ENCODE measurements at regions not wholly inside any gene's neighbourhood (a gene's known extent, or its start where the extent isn't known, plus 50 kb on each side); places are given as distances from the start of the nearest gene placed in this dataset.

DNA sequence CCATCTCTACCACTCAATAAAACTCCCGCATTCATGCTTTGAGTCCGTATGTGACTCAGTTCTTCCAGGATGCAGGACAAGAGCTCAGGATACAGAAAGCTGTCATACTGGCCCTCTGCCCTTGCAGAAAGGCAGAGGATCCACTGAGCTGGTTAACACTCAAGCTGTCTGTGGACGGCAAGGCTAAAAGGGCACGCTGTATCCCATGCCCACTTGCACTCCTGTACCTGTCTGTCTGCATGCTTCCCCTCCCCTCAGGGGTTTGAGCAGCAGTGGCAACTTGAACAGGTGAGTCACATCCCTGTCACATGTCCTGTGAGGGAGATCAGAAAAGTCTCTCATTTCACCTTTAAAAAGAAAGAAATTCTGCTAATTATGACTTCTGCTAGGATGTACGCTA is 293.8 kb downstream of the HS3ST3B1 start:
- no peak overlapping the region for H3K27ac ChIP-seq (ENCODE audit: low read length)
- no peaks in the 10 kb centered on the region for H3K9me3 Mint-ChIP-seq
- DNase-seq (no peak), ATAC-seq (no peak)
- H3K27ac Mint-ChIP-seq: no peak overlapping the region
- no peaks in the 10 kb centered on the region for H3K27me3 ChIP-seq (ENCODE audit: control insufficient read depth, insufficient read depth, low read length)
- no peaks in the 10 kb centered on the region for H3K9me3 ChIP-seq (ENCODE audit: control insufficient read depth, insufficient read depth, low read length)
- TF ChIP-seq, protein P1, sequence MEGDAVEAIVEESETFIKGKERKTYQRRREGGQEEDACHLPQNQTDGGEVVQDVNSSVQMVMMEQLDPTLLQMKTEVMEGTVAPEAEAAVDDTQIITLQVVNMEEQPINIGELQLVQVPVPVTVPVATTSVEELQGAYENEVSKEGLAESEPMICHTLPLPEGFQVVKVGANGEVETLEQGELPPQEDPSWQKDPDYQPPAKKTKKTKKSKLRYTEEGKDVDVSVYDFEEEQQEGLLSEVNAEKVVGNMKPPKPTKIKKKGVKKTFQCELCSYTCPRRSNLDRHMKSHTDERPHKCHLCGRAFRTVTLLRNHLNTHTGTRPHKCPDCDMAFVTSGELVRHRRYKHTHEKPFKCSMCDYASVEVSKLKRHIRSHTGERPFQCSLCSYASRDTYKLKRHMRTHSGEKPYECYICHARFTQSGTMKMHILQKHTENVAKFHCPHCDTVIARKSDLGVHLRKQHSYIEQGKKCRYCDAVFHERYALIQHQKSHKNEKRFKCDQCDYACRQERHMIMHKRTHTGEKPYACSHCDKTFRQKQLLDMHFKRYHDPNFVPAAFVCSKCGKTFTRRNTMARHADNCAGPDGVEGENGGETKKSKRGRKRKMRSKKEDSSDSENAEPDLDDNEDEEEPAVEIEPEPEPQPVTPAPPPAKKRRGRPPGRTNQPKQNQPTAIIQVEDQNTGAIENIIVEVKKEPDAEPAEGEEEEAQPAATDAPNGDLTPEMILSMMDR (IDR thresholded peaks at IDR 0.05): no peak
- H3K4me1 ChIP-seq (ENCODE audit: control insufficient read depth, insufficient read depth, low read length): no peaks in the 10 kb centered on the region
- H3K4me3 ChIP-seq (ENCODE audit: low read length): no peak overlapping the region
- no peaks in the 10 kb centered on the region for H3K4me1 Mint-ChIP-seq
- H3K36me3 Mint-ChIP-seq: peaks cover 1% of the 10 kb centered on the region
- intact Hi-C loops (cut with micrococcal nuclease): no loop called here
- 94% methylated on average over 5 of the region's 5 CpGs for WGBS (ENCODE audit: insufficient coverage)
- H3K4me3 Mint-ChIP-seq: no peak overlapping the region
- peaks cover 11 to 26% of the 10 kb centered on the region in 2 donors for H3K27me3 Mint-ChIP-seq (ENCODE audit: low read depth in 2 of 2)
- no peaks in the 10 kb centered on the region for H3K36me3 ChIP-seq (ENCODE audit: control insufficient read depth, insufficient read depth, low read length)

DNA sequence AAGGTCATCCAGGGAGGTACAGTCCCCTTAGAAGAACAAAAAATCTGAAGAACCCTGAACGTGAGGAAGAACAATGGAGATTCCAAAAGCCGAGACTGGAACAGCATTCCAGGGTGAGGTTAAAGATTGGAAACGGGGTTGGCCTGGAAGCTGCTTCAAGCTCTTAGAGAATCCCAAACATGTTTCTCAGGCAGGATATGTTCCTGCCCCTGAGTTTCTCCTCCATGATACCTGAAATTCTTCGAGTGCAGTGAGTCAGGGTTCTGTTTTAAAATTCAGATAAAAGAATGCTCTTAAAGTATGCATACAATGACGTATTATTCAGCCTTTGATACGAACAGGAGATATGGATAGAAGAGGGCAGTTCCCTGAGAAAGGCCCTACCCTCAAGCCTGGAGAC is 293.1 kb downstream of the HS3ST3B1 start:
- H3K27me3 Mint-ChIP-seq (ENCODE audit: low read depth in 2 of 2): peaks cover 4 to 26% of the 10 kb centered on the region in 2 donors
- WGBS (ENCODE audit: insufficient coverage): 82% methylated on average over 5 of the region's 6 CpGs

DNA sequence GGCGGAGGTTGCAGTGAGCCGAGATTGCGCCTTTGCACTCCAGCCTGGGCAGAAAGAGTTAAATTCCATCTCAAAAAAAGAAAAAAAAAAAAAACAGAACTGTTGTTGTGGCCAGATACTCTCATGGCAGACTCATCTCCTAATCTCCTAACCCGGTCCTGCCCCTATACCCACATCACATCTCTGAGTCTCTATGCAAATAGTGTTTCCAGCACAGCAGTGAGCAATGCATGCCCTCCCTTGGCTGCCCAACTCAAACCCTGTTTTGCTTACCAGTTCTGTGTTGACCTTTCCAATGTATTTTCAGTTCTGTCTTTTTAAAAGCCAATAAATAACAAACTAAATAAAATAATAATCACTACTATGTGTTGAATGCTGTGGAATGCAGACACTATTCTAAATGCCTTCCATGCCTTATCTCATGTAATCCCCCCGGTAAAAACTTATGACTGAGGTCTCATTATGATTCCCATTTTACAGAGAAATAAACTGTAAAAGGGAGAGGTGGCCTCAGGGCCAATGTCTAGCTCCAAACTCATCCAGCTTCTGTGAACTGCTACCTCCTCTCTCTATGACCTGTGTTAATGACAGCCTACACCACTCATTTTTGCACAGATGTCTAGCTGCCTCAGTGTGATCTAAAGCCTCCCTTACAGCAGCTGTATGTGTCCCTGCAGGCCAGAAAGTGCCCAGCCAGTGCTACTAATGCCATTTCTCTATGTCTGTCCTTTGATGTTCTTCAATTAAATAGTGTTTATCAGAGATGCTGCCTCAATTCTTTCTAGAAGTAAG is 289.8 kb downstream of the HS3ST3B1 start:
- Mint-ChIP-seq H3K27me3 (ENCODE audit: low read depth in 2 of 2) (peaks cover 0 to 14% of the 10 kb centered on the region in 2 donors), H3K4me3 (no peak overlapping the region), H3K4me1 (no peaks in the 10 kb centered on the region), H3K9me3 (no peaks in the 10 kb centered on the region), H3K27ac (no peak overlapping the region), H3K36me3 (no peaks in the 10 kb centered on the region)
- ATAC-seq: no peak
- Histone ChIP-seq H3K9me3 (ENCODE audit: control insufficient read depth, insufficient read depth, low read length) (no peaks in the 10 kb centered on the region), H3K27ac (ENCODE audit: low read length) (no peak overlapping the region), H3K36me3 (ENCODE audit: control insufficient read depth, insufficient read depth, low read length) (no peaks in the 10 kb centered on the region), H3K4me1 (ENCODE audit: control insufficient read depth, insufficient read depth, low read length) (no peaks in the 10 kb centered on the region), H3K4me3 (ENCODE audit: low read length) (no peak overlapping the region), H3K27me3 (ENCODE audit: control insufficient read depth, insufficient read depth, low read length) (no peaks in the 10 kb centered on the region)
- TF ChIP-seq, protein P1 (IDR thresholded peaks at IDR 0.05): no peak
- DNase-seq: no peak
- intact Hi-C loops (cut with micrococcal nuclease): no loop called here
- WGBS (ENCODE audit: insufficient coverage): 89% methylated on average over 5 of the region's 5 CpGs

More for the DNA sequence above, 293.1 kb downstream of the HS3ST3B1 start:
- no peak overlapping the region for H3K4me3 ChIP-seq (ENCODE audit: low read length)
- H3K27me3 ChIP-seq (ENCODE audit: control insufficient read depth, insufficient read depth, low read length): no peaks in the 10 kb centered on the region
- H3K4me1 Mint-ChIP-seq: no peaks in the 10 kb centered on the region
- no peaks in the 10 kb centered on the region for H3K9me3 ChIP-seq (ENCODE audit: control insufficient read depth, insufficient read depth, low read length)
- H3K36me3 Mint-ChIP-seq: no peaks in the 10 kb centered on the region
- no peak for DNase-seq
- H3K36me3 ChIP-seq (ENCODE audit: control insufficient read depth, insufficient read depth, low read length): no peaks in the 10 kb centered on the region
- TF ChIP-seq, protein P1 (IDR thresholded peaks at IDR 0.05): no peak
- H3K4me3 Mint-ChIP-seq: no peak overlapping the region
- H3K27ac ChIP-seq (ENCODE audit: low read length): no peak overlapping the region
- no peaks in the 10 kb centered on the region for H3K4me1 ChIP-seq (ENCODE audit: control insufficient read depth, insufficient read depth, low read length)
- ATAC-seq: no peak
- H3K27ac Mint-ChIP-seq: no peak overlapping the region
- no peaks in the 10 kb centered on the region for H3K9me3 Mint-ChIP-seq
- intact Hi-C loops (cut with micrococcal nuclease): no loop called here

DNA sequence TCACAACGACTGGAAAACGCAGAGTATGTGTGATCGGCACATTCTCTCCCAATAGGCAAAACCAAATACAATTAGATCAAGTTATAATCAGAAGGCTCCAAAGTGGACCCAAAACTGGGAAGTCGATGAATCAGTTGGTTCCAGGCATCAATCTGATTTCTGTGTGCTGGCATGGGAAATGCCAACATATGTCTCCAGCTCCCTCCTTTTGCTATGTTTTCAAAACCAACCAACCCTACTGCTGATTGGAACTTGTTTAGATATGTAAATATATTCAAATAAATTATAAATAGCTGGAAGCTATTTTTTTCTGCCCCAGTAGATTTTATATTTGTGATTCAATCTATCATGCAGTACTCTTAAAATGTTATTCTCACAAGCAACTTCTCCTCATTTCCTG is 284.2 kb downstream of the HS3ST3B1 start:
- Histone ChIP-seq H3K36me3 (ENCODE audit: control insufficient read depth, insufficient read depth, low read length) (no peaks in the 10 kb centered on the region), H3K27me3 (ENCODE audit: control insufficient read depth, insufficient read depth, low read length) (no peaks in the 10 kb centered on the region), H3K4me1 (ENCODE audit: control insufficient read depth, insufficient read depth, low read length) (no peaks in the 10 kb centered on the region), H3K9me3 (ENCODE audit: control insufficient read depth, insufficient read depth, low read length) (no peaks in the 10 kb centered on the region), H3K4me3 (ENCODE audit: low read length) (no peak overlapping the region), H3K27ac (ENCODE audit: low read length) (no peak overlapping the region)
- peaks cover 0 to 8% of the 10 kb centered on the region in 2 donors for H3K27me3 Mint-ChIP-seq (ENCODE audit: low read depth in 2 of 2)
- no peaks in the 10 kb centered on the region for H3K9me3 Mint-ChIP-seq
- H3K4me1 Mint-ChIP-seq: no peaks in the 10 kb centered on the region
- no peak overlapping the region for H3K27ac Mint-ChIP-seq
- ATAC-seq: no peak
- intact Hi-C loops (cut with micrococcal nuclease): no loop called here
- DNase-seq: no peak
- no peak overlapping the region for H3K4me3 Mint-ChIP-seq
- 94% methylated on average over 4 of the region's 4 CpGs for WGBS (ENCODE audit: insufficient coverage)
- TF ChIP-seq, protein P1 (IDR thresholded peaks at IDR 0.05): no peak
- H3K36me3 Mint-ChIP-seq: no peaks in the 10 kb centered on the region

All from natural killer cell (primary cell).